Fibroblast of skin of scalp (primary cell): ENCODE measurements at regions not wholly inside any gene's neighbourhood (a gene's known extent, or its start where the extent isn't known, plus 50 kb on each side); places are given as distances from the start of the nearest gene placed in this dataset.

Experiments used
- DNase-seq: peaks from one replicate; pipeline ENCODE4 v3.0.0-alpha.2; 2013

- DNase-seq = no peak
Observed at GRCh38 chr19:28834996-28835395, 378.0 kb downstream of the UQCRFS1 start.

GRCh38 chr19:28831462-28831861 lies 381.5 kb downstream of the UQCRFS1 start:
- DNase-seq = no peak

- no peak for DNase-seq
Observed at GRCh38 chr19:28829762-28830161, 383.2 kb downstream of the UQCRFS1 start.

DNA sequence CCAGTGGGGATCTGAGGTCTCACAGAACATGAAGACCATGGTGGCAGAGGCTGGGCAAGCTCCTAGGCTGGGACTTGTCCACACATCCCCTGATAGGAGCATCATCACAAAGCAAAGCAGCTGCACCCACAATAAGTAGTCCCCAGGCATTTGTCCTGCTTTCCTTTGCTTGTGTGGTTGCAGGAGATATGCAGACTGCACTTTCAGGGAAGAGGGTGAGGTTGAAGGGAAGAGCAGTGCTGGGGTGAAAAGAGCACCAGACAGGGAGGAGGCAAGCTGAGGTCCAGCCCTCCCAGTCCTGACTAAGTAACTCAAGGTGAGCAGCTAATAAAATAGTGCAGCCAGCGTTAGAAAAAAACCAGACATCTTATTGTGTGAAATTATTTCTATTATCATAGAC lies 383.6 kb downstream of the UQCRFS1 start:
- no peak for DNase-seq

DNA sequence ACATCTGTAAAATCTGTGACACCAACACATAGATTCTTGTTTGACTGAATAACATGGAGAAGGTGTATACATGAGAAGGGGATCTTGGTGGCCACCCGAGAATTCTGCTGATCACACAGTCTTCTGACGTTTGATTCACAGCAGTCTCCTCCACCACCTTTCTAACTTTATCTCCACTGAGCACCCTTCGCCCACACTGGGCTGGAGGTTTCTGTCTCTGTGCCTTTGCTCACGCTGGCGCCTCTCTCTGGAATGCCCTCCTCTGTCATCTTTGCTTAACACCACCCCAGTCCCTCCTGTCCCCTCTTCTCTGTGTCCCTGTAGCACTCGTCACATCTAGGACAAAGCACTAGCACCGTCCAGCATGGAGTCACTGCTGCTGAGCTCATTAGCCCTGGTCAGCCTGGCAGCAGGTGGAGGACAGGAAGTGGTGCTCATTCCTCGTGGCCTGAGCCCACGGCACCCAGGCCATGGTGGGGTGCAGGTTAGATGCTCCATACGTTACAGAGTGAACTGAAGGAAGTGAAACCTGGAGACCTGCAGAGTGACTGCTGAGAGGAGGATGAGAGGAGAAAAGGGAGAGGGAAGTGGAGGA lies 384.6 kb downstream of the UQCRFS1 start:
- no peak for DNase-seq

DNA sequence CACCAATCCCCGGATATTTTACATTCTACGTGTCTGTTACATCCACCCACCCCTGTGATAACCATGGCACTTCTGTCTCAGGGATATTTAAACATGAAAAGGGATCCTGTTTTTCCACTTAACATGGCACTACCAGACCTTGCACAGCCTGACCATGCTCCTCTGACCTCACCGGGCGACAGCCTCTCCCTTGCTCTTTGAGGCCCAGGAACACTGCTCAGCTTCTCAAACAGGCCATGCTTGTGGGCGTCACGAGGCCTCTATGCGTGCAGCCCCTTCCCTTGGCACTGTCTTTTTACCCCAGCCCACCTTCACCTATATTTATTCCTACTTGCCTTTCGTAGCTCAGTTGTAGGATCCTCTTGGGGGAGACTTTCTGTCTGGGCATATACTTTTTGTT lies 385.6 kb downstream of the UQCRFS1 start:
- no peak for DNase-seq

DNA sequence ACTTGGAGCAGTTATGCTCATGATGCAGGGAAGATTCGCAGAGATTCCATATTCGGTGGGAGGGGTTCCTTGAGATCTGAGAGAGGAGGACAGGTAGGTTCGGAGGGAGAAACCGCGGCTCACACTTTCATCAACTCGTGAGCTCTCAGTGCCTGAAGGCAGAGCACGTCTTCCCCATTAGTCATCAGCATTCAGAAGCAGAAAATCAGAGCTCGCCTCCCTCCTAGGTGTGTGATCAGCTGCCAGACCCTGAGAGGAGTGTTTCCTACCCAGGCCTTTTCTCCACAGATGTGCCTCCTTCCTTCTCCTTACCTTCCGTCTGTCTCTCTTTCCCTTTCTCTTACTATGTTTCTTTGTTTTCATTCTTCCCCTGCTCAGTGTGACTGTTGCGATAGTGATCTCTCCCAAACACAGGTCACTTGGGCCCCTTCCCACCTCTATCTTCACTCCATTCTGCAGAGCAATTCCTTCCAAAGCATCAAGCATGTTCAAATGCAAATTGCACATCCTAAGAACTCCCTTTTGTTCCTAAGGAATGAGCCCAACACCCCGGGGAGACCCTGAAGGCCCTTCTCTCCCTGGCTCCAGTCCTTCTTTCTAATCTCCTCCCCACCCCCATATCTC lies 389.5 kb downstream of the UQCRFS1 start:
- DNase-seq = no peak

DNA sequence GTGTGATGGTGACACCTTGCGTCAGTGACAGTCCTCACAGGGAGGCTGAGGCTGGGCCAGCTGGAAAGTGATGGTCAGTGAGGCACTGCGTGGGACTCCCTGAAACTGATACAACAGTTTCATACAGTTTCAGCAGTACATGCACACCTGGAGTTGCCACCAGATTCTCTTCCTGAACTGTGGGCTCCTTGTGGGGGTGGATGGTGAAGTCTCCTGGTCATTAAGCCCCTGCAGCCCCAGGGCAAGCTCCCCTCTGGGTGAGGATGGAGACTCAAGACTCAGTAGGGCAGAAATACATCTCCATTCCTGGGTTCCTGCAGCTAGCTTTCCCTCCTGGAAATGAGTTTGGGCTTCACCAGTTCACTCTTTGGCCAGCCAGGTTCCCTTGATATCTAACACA lies 392.7 kb downstream of the UQCRFS1 start:
- DNase-seq = no peak

DNA sequence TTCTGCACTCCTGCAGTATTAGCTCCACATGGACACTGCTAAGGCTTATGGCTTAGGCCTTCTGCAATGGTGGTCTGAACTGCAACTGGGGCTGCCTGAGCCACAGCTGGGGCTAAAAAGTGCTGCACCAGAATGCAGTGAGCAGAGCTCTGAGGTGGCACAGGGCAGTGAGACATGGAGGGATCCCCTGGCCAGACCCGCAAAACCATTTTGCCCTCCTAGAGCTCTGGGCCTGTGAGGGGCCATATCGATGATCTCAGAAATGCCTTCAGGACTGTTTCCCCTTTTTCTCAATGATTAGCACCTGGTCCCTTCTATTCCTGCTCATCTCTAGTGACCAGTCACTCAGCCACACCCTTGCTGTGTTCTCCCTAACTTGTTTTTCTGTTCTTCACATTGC lies 397.7 kb downstream of the UQCRFS1 start:
- no peak for DNase-seq

DNA sequence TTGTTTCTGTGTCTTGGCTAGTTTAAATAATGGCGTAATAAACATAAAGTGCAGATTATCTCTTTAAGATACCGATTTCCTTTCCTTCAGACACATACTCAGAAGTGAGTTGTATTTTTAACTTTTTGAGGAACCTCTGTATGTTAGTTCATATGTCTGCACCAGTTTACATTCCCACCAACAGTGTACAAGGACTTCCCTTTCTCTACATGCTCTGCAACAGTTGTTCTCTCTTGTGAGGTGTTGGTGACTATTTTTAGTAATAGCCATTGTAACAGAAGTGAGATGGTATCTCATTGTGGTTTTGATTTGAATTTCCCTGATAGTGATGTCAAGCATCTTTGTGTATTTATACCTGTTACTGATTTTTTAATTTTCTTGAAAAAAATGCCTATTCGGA lies 418.6 kb downstream of the UQCRFS1 start:
- DNase-seq = no peak

DNA sequence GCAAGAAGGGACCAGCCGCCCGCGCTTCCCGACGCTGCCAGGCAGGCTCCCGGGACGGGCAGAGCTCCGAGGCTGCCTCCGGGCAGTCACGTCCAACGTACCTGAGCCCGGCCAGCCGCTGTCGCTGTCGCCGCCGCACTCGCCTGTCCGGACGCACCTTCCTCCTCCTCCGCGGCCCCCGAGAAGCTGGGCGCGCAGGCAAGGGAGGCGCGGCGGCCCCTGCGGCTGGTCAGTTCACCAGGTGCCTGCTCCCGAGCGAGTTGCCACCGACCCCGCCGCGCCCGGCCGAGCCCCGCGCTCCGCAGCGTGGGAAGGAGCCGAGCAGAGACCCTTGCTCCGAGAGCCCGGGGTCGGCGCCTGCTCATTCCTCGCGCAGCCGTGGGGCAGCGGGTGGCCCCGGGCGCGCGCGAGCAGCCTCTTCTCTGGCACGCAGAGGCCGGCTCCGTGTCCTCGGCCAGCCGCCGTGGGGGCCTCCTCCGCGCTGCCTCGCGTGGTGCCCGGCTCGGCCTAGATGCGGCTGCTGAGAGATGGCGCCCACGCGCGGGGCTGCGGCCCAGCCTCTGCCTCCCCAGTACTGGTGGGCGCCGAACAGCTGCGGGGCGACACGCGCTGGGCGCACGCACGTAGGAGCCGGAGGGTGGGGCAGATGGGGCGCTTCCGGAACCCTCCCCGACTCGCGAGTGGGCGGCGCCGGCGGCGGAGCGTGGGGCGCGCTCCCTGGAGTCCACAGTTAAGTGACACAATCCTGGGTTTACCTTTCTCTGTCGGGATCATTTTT lies 419.4 kb downstream of the UQCRFS1 start:
- no peak for DNase-seq

DNA sequence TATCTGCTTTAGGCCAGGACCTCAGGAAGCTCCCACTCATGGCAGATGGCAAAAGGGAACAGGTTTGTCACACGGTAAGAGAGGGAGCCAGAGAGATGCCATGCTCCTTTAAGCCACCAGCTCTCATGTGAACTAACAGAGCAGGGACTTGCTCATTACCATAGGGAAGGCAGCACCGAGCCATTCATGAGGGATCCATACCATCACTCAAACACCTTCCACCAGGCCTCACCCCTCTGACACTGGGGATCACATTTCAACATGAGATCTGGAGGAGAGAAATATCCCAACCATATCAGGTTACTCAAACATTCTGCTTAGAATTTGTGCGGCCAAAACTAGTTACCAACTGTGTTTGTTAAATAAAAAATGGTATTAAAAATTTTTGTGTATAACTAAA lies 427.0 kb downstream of the UQCRFS1 start:
- DNase-seq = no peak

DNA sequence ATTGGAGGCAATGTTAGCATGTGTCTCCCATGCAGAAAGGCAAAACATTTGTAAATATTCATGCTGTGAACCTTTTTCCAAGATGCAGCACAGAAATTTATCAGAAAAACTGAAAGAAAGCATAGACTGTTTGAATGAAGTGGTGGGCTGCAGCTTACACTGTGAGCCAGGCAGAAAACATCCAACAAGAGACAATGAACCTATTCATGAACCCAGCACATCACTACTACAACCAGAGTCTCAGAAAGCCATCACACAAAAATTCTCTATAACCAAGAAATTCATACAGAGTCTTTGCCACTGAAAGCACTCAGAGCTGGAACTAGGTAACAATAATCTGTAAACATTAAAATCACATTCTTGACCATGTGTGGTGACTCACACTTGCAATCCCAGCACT lies 448.9 kb downstream of the UQCRFS1 start:
- no peak for DNase-seq

- no peak for DNase-seq
Observed at GRCh38 chr19:28746478-28746877, 466.5 kb downstream of the UQCRFS1 start.

GRCh38 chr19:28744943-28745342 lies 468.0 kb downstream of the UQCRFS1 start:
- no peak for DNase-seq

- no peak for DNase-seq
Observed at GRCh38 chr19:28744014-28744413, 468.9 kb downstream of the UQCRFS1 start.

DNA sequence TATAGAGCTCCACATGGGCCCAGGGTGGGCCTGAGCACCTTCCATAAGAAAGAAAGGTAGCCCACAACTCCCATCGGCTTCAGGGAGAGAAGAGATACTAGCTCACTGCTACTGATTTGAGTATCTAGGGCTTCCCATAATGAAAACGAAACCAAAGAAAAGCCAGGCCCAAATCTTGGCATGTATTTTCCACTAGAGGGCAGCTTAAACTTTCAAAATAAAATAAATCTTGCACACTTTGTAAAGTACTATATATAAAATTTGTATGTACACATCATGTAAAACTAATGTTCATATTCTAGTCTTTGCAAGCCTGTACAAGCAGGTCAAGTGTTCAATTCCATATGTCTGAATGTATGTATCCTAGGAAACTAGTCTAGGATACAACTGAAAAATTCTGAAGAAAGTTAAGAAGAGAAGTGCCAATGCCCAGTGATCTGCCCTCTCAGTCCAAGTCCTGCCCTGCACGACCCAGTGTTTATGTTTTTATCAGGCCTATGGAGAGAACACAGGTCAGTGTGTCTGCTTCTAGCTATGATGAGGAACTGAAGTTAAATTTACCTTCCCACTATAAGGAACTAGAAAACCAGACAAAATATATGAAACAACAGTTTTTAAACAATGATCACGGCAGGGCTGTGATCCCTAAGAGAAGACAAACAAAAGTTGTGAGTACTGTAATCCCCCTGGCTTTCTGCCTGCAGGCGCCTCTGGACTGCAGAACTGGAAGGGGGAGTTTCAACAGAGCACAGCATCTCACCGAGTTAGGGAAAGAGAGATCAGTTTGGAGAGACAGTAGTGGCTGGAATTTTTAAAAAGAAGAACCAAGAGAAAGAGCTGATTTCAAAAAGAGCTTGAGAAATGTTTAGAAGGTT lies 475.7 kb downstream of the UQCRFS1 start:
- peak; percentile 69 for DNase-seq

DNA sequence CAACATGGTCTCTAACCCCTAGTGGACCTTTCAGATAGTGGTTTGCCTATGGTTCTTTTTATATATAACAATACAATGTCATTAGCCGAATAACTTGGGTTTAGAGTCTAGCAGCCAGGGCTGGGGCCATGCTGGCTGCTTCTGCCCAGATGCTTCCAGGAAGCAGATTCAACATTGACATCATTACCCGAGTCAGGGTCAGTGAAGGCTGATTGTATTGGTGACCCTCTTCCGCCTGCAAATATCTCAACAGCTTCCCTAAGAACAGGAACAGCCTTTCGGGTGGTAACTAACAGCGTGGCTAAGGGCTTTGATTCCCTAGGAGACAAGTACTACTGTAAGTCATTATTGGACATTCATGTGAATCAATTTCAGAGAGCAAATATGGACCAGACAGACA lies 476.4 kb downstream of the UQCRFS1 start:
- DNase-seq = no peak

- DNase-seq = no peak
Observed at GRCh38 chr19:28731577-28731976, 481.4 kb downstream of the UQCRFS1 start.

DNA sequence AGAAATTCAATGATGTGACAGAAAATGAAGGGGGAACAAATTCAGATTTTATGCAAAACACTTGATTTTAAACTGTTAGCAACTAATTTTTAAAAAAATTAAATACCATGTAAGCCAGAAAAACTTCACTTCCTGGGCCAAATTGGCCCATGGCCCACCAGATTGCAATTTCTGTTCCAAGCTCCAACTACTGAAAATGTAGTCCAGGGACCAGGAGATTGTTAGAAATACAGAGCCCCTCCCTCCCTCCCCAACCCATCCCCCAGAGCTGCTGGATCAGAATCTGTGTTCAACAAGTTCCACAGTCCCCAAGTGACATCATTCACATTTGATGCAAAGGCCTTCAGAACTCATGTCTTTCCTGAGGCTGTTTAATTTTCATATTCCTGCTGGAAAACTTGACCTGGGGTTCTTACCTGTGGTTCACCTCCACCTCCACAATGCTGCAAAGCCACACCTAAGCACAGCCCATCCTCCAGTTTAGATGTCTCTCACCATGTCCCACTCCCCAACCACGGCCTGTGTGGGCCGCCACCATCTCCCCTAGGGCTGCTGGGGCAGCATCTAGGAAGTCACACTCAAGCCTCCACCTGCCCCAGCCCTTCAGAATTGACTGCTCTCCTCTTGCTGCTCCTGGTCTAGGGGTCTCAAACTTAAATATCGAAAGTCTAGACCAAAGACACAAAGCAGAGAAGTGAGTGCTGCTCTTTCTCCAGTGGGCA lies 482.0 kb downstream of the UQCRFS1 start:
- DNase-seq = no peak

DNA sequence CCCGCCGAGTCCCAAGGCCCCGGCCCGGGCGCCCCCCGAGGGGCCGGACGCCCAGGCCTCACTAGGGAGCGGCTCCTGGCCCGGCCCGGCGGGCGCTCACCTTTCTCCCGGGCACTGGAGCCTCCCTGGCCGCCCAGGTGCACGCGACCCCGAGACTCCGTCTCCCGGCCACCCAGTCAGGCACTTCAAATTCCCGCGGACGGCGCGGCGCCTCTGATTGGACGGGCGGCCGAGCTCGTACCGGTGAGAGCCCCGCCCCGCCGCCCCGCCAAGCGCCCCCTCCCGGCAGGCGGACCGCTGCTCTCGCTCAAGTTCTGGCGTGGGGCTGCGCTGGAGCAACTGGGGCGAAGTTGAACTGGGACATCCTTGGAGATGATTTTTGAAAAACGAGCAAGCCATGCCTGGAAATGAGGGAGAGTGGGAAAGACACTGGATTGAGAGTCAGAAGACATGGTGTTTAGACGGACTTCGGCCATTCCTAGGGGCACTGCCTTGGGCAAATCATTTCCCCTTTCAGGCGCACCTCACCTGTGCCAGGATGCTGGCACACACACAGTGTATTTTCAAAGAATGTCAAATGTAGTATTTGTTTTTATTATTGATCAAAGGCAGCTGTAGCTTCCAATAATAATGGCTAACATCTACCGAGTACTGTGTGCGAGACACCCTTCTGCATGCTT lies 485.3 kb downstream of the UQCRFS1 start:
- DNase-seq = peak; percentile 31
